GM19035 (cell line): ENCODE measurements at regions not wholly inside any gene's neighbourhood (a gene's known extent, or its start where the extent isn't known, plus 50 kb on each side); places are given as distances from the start of the nearest gene placed in this dataset.
"Not testable (repeated sequence)": the region's sequence is repeated elsewhere in the genome, so short reads cannot be mapped to it uniquely, and the experiment has no call there.

ENCODE experiments used
- ATAC-seq: cut with Tn5 transposase; IDR thresholded peaks from one replicate; pipeline ENCODE4 v1.9.1; 2021; ENCODE audit not compliant: unreplicated experiment

GRCh38 chr14:49159081-49159480, 427.1 kb downstream of the RPS29 start:
- no peak for ATAC-seq

GRCh38 chr14:49139593-49139992, 446.6 kb downstream of the RPS29 start:
- ATAC-seq = no peak

DNA sequence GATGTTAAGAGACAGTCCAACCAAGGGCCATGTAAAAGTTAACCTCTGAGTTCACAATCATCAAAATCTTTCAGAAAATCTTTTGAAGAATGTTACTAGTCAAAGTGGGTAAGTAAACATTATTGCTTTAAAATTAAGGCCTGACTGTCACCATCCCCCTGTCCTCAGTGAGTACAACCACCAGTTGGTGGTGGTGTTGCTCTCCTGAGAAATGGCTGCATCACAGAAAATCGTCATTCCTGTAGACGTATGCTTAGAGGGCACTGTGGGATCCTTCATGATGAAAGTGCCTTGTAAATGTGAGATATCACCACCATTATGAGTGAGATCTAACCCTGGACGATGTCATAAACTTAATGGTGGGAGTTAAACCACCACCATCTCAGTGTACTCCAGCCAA, 451.2 kb downstream of the RPS29 start:
- no peak for ATAC-seq

DNA sequence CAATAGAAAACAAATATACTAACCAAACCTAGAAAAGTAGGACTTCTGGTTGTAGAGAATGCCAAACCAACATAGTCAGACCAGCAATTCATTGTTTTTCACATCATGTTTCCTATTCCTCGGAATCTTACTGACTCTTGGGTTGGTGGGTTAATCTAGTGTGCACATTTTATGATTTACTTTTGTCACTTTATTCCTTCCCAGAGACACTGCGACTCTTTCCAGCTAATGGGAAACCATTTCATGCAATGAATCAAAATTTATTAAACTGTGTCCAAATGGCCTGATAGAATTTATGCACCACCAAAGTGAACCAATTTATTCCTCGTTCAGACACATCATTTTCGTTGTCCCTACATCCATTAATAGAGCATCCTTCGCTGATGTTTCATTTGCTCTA, 464.9 kb downstream of the RPS29 start:
- no peak for ATAC-seq

GRCh38 chr14:49114161-49114893, 471.9 kb downstream of the RPS29 start:
- ATAC-seq = no peak

DNA sequence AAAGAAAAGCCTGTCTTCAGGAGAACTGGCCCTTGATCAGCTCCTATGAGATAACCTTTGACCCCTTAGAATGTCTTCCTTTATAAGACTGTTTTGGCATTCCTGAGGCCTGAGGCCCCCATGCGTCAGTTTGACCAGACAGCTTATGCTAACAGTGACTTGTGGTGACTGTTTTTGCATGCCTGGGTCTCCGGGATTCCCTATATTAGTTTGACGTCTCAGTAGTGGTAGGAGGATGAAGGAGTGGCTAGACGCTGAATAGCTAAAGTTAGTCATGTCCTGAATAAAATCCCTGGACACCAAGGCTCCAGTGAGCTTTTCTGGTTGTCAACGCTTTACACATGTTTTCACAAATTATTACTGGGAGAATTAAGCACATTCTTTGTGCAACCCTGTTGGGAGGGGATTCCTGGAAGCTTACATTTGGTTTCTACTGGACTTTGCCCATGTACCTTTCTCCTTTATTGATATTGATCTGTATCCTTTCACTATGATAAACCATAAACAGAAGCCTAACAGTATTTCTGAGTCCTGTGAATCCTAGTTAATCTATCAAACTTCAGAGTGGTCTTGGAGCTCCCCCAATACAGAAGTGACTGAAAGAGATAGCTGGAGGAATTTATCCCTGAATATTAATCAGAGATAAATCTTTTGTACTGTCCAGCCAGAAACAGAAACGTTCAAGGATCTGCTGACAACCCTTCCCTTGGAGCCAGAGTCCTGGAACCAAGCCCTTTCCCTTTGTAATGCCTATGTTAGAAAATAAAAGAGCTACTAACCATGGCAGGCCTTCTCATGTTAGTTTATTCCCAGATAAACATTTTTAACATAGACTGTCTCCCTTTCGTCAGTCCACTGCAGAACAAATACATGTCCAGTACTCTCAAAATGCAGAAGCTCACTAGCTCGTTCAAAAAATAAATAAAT, 479.2 kb downstream of the RPS29 start:
- no peak for ATAC-seq

DNA sequence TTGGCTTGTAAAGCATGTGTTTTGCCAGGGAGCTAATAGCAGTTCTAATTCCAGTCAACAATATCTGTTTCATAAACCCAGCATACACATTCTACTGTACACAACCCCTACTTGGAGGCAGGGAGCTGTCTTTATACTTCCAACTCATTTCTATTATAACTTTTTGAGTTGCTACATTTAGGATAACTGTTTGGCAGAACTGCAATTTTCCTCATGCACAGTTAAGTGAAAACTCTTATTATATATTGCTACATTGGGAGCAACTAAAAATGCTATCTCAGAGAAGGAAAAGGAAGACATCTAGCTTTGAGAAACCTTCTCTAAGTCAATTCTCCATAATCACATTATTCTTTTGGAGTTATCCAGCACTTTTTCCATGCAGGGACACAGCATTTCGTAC, 480.2 kb downstream of the RPS29 start:
- ATAC-seq = no peak

GRCh38 chr14:49105512-49105911, 480.7 kb downstream of the RPS29 start:
- no peak for ATAC-seq

GRCh38 chr14:49092345-49092744, 493.8 kb downstream of the RPS29 start:
- no peak for ATAC-seq

DNA sequence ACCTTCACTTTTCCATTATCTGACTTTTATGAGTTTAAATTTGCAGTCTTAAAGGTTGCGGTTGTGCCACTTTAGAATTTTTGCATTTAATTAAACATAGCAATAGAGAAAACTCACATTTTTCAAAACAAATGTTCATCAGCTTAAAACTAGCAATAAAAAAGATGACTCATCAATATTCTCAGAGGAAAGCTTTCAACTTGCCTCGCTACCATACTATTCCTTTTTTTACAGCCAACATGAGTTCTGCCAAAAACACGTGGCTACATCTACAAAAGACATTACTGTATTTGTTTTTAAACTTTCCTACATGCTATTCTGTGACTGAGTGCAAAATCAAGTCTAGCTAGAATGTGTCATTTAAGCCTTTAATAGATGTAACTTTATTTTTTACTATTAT, 497.1 kb downstream of the RPS29 start:
- no peak for ATAC-seq

- ATAC-seq = not testable (repeated sequence)
Measured at GRCh38 chr14:49073292-49073691, 512.9 kb downstream of the RPS29 start.

- no peak for ATAC-seq
Measured at GRCh38 chr14:49058511-49058910, 527.7 kb downstream of the RPS29 start.

DNA sequence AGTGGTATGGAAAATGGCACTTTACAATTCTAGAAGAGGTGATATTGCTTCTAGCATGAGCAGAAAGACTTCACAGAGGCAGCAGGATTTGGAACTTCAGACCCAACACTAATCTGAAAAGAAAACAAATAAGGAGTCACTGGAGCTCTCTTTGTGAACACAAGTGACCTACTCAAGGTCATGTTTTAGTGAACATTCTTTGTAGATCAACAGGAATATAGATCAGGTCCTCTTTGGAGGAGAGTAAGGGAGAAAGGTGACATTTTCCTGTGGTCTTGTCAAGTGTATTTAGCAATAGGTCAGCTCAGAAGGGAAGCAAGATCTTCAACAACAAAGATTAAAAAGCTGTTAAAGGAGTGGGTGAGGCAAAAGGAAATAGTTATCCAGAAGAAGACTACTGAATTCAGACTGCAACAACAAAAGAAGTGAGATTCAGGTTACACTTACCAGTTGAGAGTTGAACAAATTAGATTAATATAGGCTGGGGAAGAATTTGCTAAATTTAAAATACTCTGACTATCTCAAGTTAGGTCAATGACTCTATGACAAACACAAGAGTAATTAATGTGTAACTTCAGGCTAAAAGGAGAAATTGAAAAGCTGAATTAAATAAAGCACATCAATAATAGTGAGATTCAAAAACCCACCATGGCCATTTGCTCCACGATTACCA, 528.2 kb downstream of the RPS29 start:
- no peak for ATAC-seq

DNA sequence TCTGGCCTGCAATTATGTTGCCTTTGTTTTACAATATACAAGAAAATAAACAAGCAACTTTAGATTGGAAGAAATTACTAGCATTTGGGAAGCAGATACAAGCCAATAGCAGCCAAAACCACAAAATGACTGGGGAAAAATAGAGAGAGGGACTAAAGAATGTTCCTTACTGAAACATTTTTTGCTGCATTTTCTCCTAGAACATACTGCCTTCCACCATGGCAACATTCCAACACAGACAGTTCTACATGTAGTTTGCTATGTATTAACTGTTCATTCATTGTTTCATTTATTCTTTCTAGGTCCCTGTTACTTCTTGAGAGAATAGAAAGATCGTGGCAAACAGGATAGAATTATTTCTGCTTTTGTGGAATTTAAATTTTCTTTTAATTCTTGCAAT, 530.2 kb downstream of the RPS29 start:
- ATAC-seq = no peak

DNA sequence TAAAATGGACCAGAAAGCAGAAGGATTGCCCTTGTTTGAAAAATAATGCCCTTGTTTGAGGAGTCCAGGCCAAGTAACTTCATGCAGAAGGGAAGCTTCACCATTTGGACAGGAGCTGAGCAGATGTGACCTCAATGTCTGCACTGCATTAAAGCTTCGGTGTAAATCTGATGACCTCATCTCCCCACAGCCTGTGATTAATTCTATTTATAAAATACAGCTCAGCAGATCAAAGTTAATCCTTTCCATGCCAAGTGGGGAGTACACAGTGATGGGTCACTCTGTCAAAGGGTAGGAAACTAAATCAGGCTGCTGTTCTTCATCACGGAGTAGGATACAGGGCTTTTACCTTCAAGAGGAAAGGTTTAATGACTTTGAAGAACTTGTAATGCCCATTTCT, 533.7 kb downstream of the RPS29 start:
- ATAC-seq = no peak

GRCh38 chr14:49051328-49052060, 534.7 kb downstream of the RPS29 start:
- no peak for ATAC-seq

DNA sequence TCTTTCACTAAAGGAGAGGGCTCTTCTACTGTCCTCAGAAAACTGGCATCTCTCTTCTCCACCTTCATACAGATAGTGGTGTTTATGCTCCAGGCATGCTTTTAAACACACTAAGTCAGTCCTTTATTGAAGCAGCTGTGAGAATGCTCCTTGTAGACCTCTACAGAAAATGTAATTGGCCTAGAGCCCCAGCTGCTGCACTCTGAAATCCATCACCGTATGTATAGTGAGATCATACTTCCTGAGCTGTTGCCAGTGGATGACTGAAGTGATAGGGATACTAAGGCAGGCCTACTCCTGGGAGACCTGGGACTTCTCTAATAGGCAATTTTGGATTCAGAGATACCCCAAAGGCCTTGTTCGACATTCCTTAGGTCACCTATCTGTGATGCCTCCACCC, 535.4 kb downstream of the RPS29 start:
- no peak for ATAC-seq

DNA sequence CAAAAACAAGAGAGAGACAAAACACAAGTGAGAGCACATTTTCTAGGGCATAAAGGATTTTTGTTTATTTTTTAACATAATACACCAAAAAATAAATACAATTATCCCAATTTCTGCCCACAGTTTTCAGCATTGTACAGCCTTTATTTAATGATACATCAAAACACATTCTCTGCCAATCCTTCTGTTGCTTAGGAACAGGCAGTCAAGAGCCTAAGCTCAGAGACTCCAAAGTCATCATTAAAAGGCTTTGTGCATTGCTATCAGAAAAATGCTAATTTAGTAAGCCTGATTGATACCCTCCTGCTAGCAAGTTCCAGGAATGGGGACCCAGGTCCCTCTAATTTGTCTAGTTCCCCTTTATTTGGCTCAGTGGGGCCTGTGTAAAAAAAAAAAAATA, 536.5 kb downstream of the RPS29 start:
- no peak for ATAC-seq

- ATAC-seq = no peak
Measured at GRCh38 chr14:49044981-49045380, 541.2 kb downstream of the RPS29 start.

DNA sequence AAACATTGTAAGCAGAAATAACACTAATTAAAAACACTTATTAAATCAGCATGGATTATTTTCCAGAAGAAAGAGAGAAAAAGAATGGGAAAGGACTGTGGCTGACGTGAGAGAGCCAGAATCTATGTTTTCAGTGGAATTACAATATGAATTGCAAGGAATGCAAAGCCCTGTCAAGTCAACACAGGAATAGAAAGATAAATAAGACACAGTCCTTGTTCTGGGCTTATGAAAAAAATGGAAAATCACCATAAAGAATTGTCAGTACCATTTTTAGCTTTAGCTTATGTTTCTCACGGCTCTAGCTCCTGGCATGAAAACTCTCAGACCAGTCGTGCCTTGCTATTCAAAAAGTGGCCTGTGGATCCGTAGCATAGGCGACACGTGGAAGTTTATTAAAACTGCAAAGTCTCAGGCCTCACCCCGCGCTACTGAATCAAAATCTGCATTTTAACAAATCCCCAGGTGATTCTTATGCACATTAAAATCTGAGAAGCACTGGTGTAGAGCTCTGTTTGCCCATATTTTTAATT, 549.1 kb downstream of the RPS29 start:
- ATAC-seq = no peak

GRCh38 chr14:49036266-49036665, 549.9 kb downstream of the RPS29 start:
- no peak for ATAC-seq
